Liver (tissue), 8 donors: ENCODE measurements at regions not wholly inside any gene's neighbourhood (a gene's known extent, or its start where the extent isn't known, plus 50 kb on each side); places are given as distances from the start of the nearest gene placed in this dataset.

Experiments used
- DNase-seq: peaks from one replicate; pipeline ENCODE4 v3.0.0-alpha.2; 2017; ENCODE audit warnings: low spot score
- H3K27ac ChIP-seq, 2 donors: one replicate each; pipeline ENCODE4 v1.7.0; 2013; ENCODE audit warnings: inconsistent platforms in 2 of 2, low read length in 2 of 2, control low read depth in 1 of 2, low read depth in 1 of 2, mild to moderate bottlenecking in 1 of 2
- H3K27me3 ChIP-seq, 4 donors: one replicate each; pipeline versions ENCODE4 v1.6.1 to v1.7.0; 2013; ENCODE audit warnings: low read length in 3 of 4, inconsistent platforms in 1 of 4, mild to moderate bottlenecking in 1 of 4, moderate library complexity in 1 of 4; ENCODE audit not compliant: control insufficient read depth in 4 of 4, insufficient read depth in 4 of 4
- H3K36me3 ChIP-seq, 4 donors: one replicate each; pipeline versions ENCODE4 v1.6.1 to v1.7.0; 2013; ENCODE audit warnings: low read length in 3 of 4, mild to moderate bottlenecking in 3 of 4, low read depth in 1 of 4, moderate library complexity in 1 of 4; ENCODE audit not compliant: control insufficient read depth in 4 of 4, insufficient read depth in 3 of 4
- H3K4me1 ChIP-seq, 4 donors: one replicate each; pipeline versions ENCODE4 v1.6.1 to v1.7.0; 2013; ENCODE audit warnings: low read length in 3 of 4, mild to moderate bottlenecking in 3 of 4, moderate library complexity in 1 of 4; ENCODE audit not compliant: control insufficient read depth in 4 of 4, insufficient read depth in 4 of 4
- H3K4me3 ChIP-seq, 3 donors: one replicate each; pipeline versions ENCODE4 v1.6.1 to v1.7.0; 2013; ENCODE audit warnings: low read length in 3 of 3, control low read depth in 1 of 3, low read depth in 1 of 3, mild to moderate bottlenecking in 1 of 3
- H3K9ac ChIP-seq, 2 donors: one replicate each; pipeline ENCODE4 v1.7.0; 2013; ENCODE audit warnings: low read length in 2 of 2, mild to moderate bottlenecking in 2 of 2, moderate library complexity in 2 of 2, control low read depth in 1 of 2, low read depth in 1 of 2
- H3K9me3 ChIP-seq, 4 donors: one replicate each; pipeline versions ENCODE4 v1.6.1 to v1.7.0; 2013; ENCODE audit warnings: low read length in 3 of 4; ENCODE audit not compliant: control insufficient read depth in 4 of 4
- ATF3 ChIP-seq: IDR thresholded peaks from 2 replicates; pipeline ENCODE4 v1.6.1; 2016; ENCODE audit warnings: antibody characterized with exemption
- EGR1 ChIP-seq, 2 donors: IDR thresholded peaks; 2 replicates each; pipeline ENCODE4 v1.6.1; 2016 to 2018; ENCODE audit warnings: antibody characterized with exemption in 2 of 2, low read depth in 2 of 2
- FOXA1 ChIP-seq: IDR thresholded peaks from 2 replicates; pipeline ENCODE4 v1.6.1; 2016; ENCODE audit warnings: antibody characterized with exemption
- FOXA2 ChIP-seq: IDR thresholded peaks from 2 replicates; pipeline ENCODE4 v1.6.1; 2016; ENCODE audit warnings: antibody characterized with exemption
- GABPA ChIP-seq, 2 donors: IDR thresholded peaks in 1 of 2; conservative IDR thresholded peaks in 1 of 2; 2 replicates each; pipeline ENCODE4 v1.6.1; 2016; ENCODE audit warnings: antibody characterized with exemption in 2 of 2, mild to moderate bottlenecking in 1 of 2, moderate library complexity in 1 of 2
- HNF4A ChIP-seq, 2 donors: conservative IDR thresholded peaks; 2 replicates each; pipeline ENCODE4 v1.6.1; 2016; ENCODE audit warnings: antibody characterized with exemption in 2 of 2, mild to moderate bottlenecking in 2 of 2
- HNF4G ChIP-seq: IDR thresholded peaks from 2 replicates; pipeline ENCODE4 v1.6.1; 2016; ENCODE audit warnings: antibody characterized with exemption
- JUND ChIP-seq, 2 donors: IDR thresholded peaks; 2 replicates each; pipeline ENCODE4 v1.6.1; 2016; ENCODE audit warnings: antibody characterized with exemption in 2 of 2
- MAX ChIP-seq: IDR thresholded peaks from 2 replicates; pipeline ENCODE4 v1.6.1; 2016; ENCODE audit warnings: antibody characterized with exemption
- NR2F2 ChIP-seq: IDR thresholded peaks from 2 replicates; pipeline ENCODE4 v1.6.1; 2016; ENCODE audit warnings: antibody characterized with exemption
- RAD21 ChIP-seq, 2 donors: IDR thresholded peaks; 2 replicates each; pipeline ENCODE4 v1.6.1; 2016; ENCODE audit warnings: antibody characterized with exemption in 2 of 2, mild to moderate bottlenecking in 2 of 2
- RXRA ChIP-seq, 2 donors: IDR thresholded peaks; 2 replicates each; pipeline ENCODE4 v1.6.1; 2017 to 2018; ENCODE audit warnings: antibody characterized with exemption in 2 of 2, mild to moderate bottlenecking in 1 of 2
- SP1 ChIP-seq: IDR thresholded peaks from 2 replicates; pipeline ENCODE4 v1.6.1; 2018; ENCODE audit warnings: antibody characterized with exemption, mild to moderate bottlenecking
- TAF1 ChIP-seq: conservative IDR thresholded peaks from 2 replicates; pipeline ENCODE4 v1.6.1; 2016; ENCODE audit warnings: antibody characterized with exemption, mild to moderate bottlenecking
- YY1 ChIP-seq: IDR thresholded peaks from 2 replicates; pipeline ENCODE4 v1.6.1; 2016; ENCODE audit warnings: antibody characterized with exemption, mild to moderate bottlenecking
- ZBTB33 ChIP-seq: IDR thresholded peaks from 2 replicates; pipeline ENCODE4 v1.6.1; 2016; ENCODE audit warnings: antibody characterized with exemption
- WGBS: extraction: QIAGEN DNeasy Blood & Tissue Kit; methylation state at CpG from one replicate; pipeline ENCODE4 v1.1.7; 2013; 5-methylcytosine and 5-hydroxymethylcytosine counted together
- TF ChIP-seq, protein P1 (sequence below): fragments of 150-350 bp; IDR thresholded peaks from 2 replicates; pipeline ENCODE4 v1.5.1; 2017; ENCODE audit warnings: improper control_type of control experiment, low read depth, low read length; ENCODE audit not compliant: missing input control
- TF ChIP-seq, protein P2 (sequence below): IDR thresholded peaks from 2 replicates; pipeline ENCODE4 v1.6.1; 2016; ENCODE audit warnings: antibody characterized with exemption, mild to moderate bottlenecking
- donor health status: healthy.
- donor health status: healthy.
- donor health status: healthy.
- donor health status: healthy.
- donor health status: healthy.

DNA sequence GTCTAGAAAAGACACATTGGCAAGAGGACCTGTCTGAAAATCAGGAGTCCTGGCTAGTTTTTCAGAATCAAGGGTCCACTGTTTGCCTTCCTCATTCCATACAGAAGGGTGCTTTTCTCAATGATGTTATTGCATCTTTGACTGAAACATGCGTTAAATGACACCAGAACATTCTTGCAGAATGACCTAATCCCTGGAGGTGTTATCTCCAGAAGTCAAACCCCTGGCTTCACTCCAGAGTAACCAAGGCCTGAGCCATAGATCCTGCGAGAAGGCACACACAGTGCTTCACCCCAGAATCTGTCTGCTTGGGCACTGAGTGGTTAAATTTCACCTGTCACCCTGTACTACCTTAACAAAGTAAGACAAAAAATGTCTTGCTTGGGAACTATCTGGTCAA is 1055.2 kb upstream of the FANCL start:
- Histone ChIP-seq H3K27ac (no peak overlapping the region), H3K9ac (no peak overlapping the region), H3K36me3 (no peaks in the 10 kb centered on the region), H3K27me3 (peaks cover 0 to 7% (median 0%) of the 10 kb centered on the region in 4 donors), H3K9me3 (no peaks in the 10 kb centered on the region), H3K4me1 (no peaks in the 10 kb centered on the region), H3K4me3 (no peak overlapping the region)
- TF ChIP-seq FOXA1: no peak
- TF ChIP-seq GABPA (IDR thresholded peaks at IDR 0.05 in 1 of 2, conservative IDR thresholded peaks at IDR 0.05 in 1 of 2): no peak
- no peak for TF ChIP-seq MAX
- TF ChIP-seq NR2F2: no peak
- no peak for TF ChIP-seq RAD21 (IDR thresholded peaks at IDR 0.05)
- whole genome bisulfite sequencing: 62% methylated on average over 2 of the region's 2 CpGs
- no peak for DNase-seq

DNA sequence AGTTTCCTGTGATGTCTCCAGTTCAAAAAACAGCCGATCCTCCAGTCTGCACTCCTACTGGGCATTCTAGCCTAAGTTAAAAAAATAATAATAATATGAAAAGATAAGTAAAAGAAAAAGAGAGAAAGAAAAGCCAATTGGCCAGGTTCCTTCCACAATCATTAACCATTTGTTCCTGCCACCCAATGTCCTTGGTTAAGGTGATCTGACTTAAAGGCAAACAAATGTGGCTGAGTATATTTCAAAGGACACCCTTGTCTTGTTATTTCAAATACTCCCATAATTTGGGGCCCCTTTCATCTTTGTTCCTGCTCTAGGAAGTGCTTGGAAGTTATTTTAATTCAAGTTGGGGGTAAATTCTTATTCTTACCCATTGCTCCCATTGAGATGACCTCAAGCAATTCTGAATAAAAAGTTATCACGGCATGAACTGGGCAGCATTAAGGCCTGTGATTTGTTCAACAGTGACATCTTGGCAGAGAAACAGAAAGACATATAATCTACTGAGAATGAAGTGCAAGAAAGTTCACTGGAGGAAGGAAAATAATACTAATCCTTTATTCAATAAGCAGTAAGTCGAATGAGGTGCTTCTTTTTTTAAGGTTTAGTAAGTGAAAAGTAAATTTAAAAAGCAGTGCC is 1054.5 kb upstream of the FANCL start:
- Histone ChIP-seq H3K4me1 (no peaks in the 10 kb centered on the region), H3K36me3 (no peaks in the 10 kb centered on the region), H3K4me3 (no peak overlapping the region), H3K9me3 (no peaks in the 10 kb centered on the region), H3K27ac (no peak overlapping the region), H3K27me3 (peaks cover 0 to 4% (median 0%) of the 10 kb centered on the region in 4 donors), H3K9ac (no peak overlapping the region)
- WGBS: 75% methylated on average over 3 of the region's 3 CpGs
- no peak for TF ChIP-seq JUND (IDR thresholded peaks at IDR 0.05)
- TF ChIP-seq FOXA1: no peak
- no peak for TF ChIP-seq TAF1
- no peak for TF ChIP-seq FOXA2
- TF ChIP-seq GABPA (IDR thresholded peaks at IDR 0.05 in 1 of 2, conservative IDR thresholded peaks at IDR 0.05 in 1 of 2): no peak
- TF ChIP-seq RXRA (IDR thresholded peaks at IDR 0.05): no peak
- TF ChIP-seq HNF4G: no peak
- TF ChIP-seq, protein P1, sequence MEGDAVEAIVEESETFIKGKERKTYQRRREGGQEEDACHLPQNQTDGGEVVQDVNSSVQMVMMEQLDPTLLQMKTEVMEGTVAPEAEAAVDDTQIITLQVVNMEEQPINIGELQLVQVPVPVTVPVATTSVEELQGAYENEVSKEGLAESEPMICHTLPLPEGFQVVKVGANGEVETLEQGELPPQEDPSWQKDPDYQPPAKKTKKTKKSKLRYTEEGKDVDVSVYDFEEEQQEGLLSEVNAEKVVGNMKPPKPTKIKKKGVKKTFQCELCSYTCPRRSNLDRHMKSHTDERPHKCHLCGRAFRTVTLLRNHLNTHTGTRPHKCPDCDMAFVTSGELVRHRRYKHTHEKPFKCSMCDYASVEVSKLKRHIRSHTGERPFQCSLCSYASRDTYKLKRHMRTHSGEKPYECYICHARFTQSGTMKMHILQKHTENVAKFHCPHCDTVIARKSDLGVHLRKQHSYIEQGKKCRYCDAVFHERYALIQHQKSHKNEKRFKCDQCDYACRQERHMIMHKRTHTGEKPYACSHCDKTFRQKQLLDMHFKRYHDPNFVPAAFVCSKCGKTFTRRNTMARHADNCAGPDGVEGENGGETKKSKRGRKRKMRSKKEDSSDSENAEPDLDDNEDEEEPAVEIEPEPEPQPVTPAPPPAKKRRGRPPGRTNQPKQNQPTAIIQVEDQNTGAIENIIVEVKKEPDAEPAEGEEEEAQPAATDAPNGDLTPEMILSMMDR: no peak
- no peak for TF ChIP-seq NR2F2
- no peak for TF ChIP-seq YY1
- no peak for TF ChIP-seq HNF4A (conservative IDR thresholded peaks at IDR 0.05)
- TF ChIP-seq ATF3: no peak
- no peak for TF ChIP-seq ZBTB33
- no peak for TF ChIP-seq EGR1 (IDR thresholded peaks at IDR 0.05; ENCODE audit: low read depth in 2 of 2)
- no peak for TF ChIP-seq SP1
- TF ChIP-seq, protein P2, sequence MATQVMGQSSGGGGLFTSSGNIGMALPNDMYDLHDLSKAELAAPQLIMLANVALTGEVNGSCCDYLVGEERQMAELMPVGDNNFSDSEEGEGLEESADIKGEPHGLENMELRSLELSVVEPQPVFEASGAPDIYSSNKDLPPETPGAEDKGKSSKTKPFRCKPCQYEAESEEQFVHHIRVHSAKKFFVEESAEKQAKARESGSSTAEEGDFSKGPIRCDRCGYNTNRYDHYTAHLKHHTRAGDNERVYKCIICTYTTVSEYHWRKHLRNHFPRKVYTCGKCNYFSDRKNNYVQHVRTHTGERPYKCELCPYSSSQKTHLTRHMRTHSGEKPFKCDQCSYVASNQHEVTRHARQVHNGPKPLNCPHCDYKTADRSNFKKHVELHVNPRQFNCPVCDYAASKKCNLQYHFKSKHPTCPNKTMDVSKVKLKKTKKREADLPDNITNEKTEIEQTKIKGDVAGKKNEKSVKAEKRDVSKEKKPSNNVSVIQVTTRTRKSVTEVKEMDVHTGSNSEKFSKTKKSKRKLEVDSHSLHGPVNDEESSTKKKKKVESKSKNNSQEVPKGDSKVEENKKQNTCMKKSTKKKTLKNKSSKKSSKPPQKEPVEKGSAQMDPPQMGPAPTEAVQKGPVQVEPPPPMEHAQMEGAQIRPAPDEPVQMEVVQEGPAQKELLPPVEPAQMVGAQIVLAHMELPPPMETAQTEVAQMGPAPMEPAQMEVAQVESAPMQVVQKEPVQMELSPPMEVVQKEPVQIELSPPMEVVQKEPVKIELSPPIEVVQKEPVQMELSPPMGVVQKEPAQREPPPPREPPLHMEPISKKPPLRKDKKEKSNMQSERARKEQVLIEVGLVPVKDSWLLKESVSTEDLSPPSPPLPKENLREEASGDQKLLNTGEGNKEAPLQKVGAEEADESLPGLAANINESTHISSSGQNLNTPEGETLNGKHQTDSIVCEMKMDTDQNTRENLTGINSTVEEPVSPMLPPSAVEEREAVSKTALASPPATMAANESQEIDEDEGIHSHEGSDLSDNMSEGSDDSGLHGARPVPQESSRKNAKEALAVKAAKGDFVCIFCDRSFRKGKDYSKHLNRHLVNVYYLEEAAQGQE: no peak
- DNase-seq: no peak
